ENCODE measurements at regions not wholly inside any gene's neighbourhood (a gene's known extent, or its start where the extent isn't known, plus 50 kb on each side); places are given as distances from the start of the nearest gene placed in this dataset.

- H3K4me1 Mint-ChIP-seq (ENCODE audit: low read depth) = no peaks in the 10 kb centered on the region
Observed at GRCh38 chr10:25661632-25662031, 272.4 kb upstream of the MYO3A start.

GRCh38 chr10:25666276-25666675, 267.8 kb upstream of the MYO3A start:
- no peaks in the 10 kb centered on the region for H3K4me1 Mint-ChIP-seq (ENCODE audit: low read depth)
- no peak for DNase-seq
- peaks cover 2% of the 10 kb centered on the region for H3K27me3 Mint-ChIP-seq (ENCODE audit: low read depth)
- no peaks in the 10 kb centered on the region for H3K36me3 Mint-ChIP-seq (ENCODE audit: insufficient read depth)
- no peak overlapping the region for H3K4me3 Mint-ChIP-seq
- no peaks in the 10 kb centered on the region for H3K9me3 Mint-ChIP-seq
- ATAC-seq = no peak

More at GRCh38 chr10:25661632-25662031, 272.4 kb upstream of the MYO3A start:
- no peak for ATAC-seq
- Mint-ChIP-seq H3K27me3 (ENCODE audit: low read depth) (peaks cover 1% of the 10 kb centered on the region), H3K4me3 (no peak overlapping the region), H3K36me3 (ENCODE audit: insufficient read depth) (no peaks in the 10 kb centered on the region), H3K9me3 (peaks cover 3% of the 10 kb centered on the region)
- no peak for DNase-seq

- no peaks in the 10 kb centered on the region for H3K4me1 Mint-ChIP-seq (ENCODE audit: low read depth)
- DNase-seq = no peak
- no peaks in the 10 kb centered on the region for H3K27me3 Mint-ChIP-seq (ENCODE audit: low read depth)
- H3K4me3 Mint-ChIP-seq = no peak overlapping the region
- no peaks in the 10 kb centered on the region for H3K36me3 Mint-ChIP-seq (ENCODE audit: insufficient read depth)
- peaks cover 4% of the 10 kb centered on the region for H3K9me3 Mint-ChIP-seq
- no peak for ATAC-seq
Observed at GRCh38 chr10:25675204-25675603, 258.8 kb upstream of the MYO3A start.

GRCh38 chr10:25675615-25676014, 258.4 kb upstream of the MYO3A start:
- Mint-ChIP-seq H3K36me3 (ENCODE audit: insufficient read depth) (no peaks in the 10 kb centered on the region), H3K9me3 (peaks cover 4% of the 10 kb centered on the region), H3K27me3 (ENCODE audit: low read depth) (no peaks in the 10 kb centered on the region), H3K4me1 (ENCODE audit: low read depth) (no peaks in the 10 kb centered on the region), H3K4me3 (no peak overlapping the region)
- DNase-seq = no peak
- no peak for ATAC-seq

GRCh38 chr10:25678220-25678619, 255.8 kb upstream of the MYO3A start:
- Mint-ChIP-seq H3K9me3 (peaks cover 4% of the 10 kb centered on the region), H3K27me3 (ENCODE audit: low read depth) (no peaks in the 10 kb centered on the region), H3K4me1 (ENCODE audit: low read depth) (no peaks in the 10 kb centered on the region), H3K4me3 (no peak overlapping the region), H3K36me3 (ENCODE audit: insufficient read depth) (no peaks in the 10 kb centered on the region)
- no peak for DNase-seq
- ATAC-seq = no peak

- no peak for ATAC-seq
- H3K4me3 Mint-ChIP-seq = no peak overlapping the region
- no peaks in the 10 kb centered on the region for H3K27me3 Mint-ChIP-seq (ENCODE audit: low read depth)
- DNase-seq = no peak
- no peaks in the 10 kb centered on the region for H3K4me1 Mint-ChIP-seq (ENCODE audit: low read depth)
- no peaks in the 10 kb centered on the region for H3K36me3 Mint-ChIP-seq (ENCODE audit: insufficient read depth)
- peaks cover 4% of the 10 kb centered on the region for H3K9me3 Mint-ChIP-seq
Observed at GRCh38 chr10:25678666-25679065, 255.4 kb upstream of the MYO3A start.

- no peaks in the 10 kb centered on the region for H3K27me3 Mint-ChIP-seq (ENCODE audit: low read depth)
- H3K36me3 Mint-ChIP-seq (ENCODE audit: insufficient read depth) = no peaks in the 10 kb centered on the region
- no peaks in the 10 kb centered on the region for H3K9me3 Mint-ChIP-seq
- no peak for DNase-seq
- H3K4me1 Mint-ChIP-seq (ENCODE audit: low read depth) = no peaks in the 10 kb centered on the region
- no peak overlapping the region for H3K4me3 Mint-ChIP-seq
- no peak for ATAC-seq
Observed at GRCh38 chr10:25682203-25682851, 251.7 kb upstream of the MYO3A start.

- ATAC-seq = no peak
- Mint-ChIP-seq H3K36me3 (ENCODE audit: insufficient read depth) (no peaks in the 10 kb centered on the region), H3K27me3 (ENCODE audit: low read depth) (no peaks in the 10 kb centered on the region), H3K4me1 (ENCODE audit: low read depth) (no peaks in the 10 kb centered on the region), H3K4me3 (no peak overlapping the region), H3K9me3 (no peaks in the 10 kb centered on the region)
- no peak for DNase-seq
Observed at GRCh38 chr10:25683344-25683743, 250.7 kb upstream of the MYO3A start.

- Mint-ChIP-seq H3K27me3 (ENCODE audit: low read depth) (no peaks in the 10 kb centered on the region), H3K4me1 (ENCODE audit: low read depth) (no peaks in the 10 kb centered on the region), H3K9me3 (no peaks in the 10 kb centered on the region), H3K4me3 (no peak overlapping the region), H3K36me3 (ENCODE audit: insufficient read depth) (no peaks in the 10 kb centered on the region)
- DNase-seq (no peak), ATAC-seq (no peak)
Observed at GRCh38 chr10:25687521-25687920, 246.5 kb upstream of the MYO3A start.

- H3K4me1 Mint-ChIP-seq (ENCODE audit: low read depth) = no peaks in the 10 kb centered on the region
- no peak for ATAC-seq
- no peak for DNase-seq
- H3K36me3 Mint-ChIP-seq (ENCODE audit: insufficient read depth) = no peaks in the 10 kb centered on the region
- H3K9me3 Mint-ChIP-seq = no peaks in the 10 kb centered on the region
- no peak overlapping the region for H3K4me3 Mint-ChIP-seq
- no peaks in the 10 kb centered on the region for H3K27me3 Mint-ChIP-seq (ENCODE audit: low read depth)
Observed at GRCh38 chr10:25689346-25690100, 244.5 kb upstream of the MYO3A start.

GRCh38 chr10:25692761-25693160, 241.3 kb upstream of the MYO3A start:
- ATAC-seq = no peak
- H3K4me3 Mint-ChIP-seq = no peak overlapping the region
- DNase-seq = no peak

GRCh38 chr10:25694206-25694933, 239.7 kb upstream of the MYO3A start:
- Mint-ChIP-seq H3K4me3 (no peak overlapping the region), H3K27me3 (ENCODE audit: low read depth) (peaks cover 3% of the 10 kb centered on the region), H3K9me3 (no peaks in the 10 kb centered on the region), H3K36me3 (ENCODE audit: insufficient read depth) (no peaks in the 10 kb centered on the region), H3K4me1 (ENCODE audit: low read depth) (peaks cover 2% of the 10 kb centered on the region)
- DNase-seq = no peak
- no peak for ATAC-seq

More at GRCh38 chr10:25692761-25693160, 241.3 kb upstream of the MYO3A start:
- Mint-ChIP-seq H3K36me3 (ENCODE audit: insufficient read depth) (no peaks in the 10 kb centered on the region), H3K4me1 (ENCODE audit: low read depth) (peaks cover 2% of the 10 kb centered on the region), H3K9me3 (no peaks in the 10 kb centered on the region), H3K27me3 (ENCODE audit: low read depth) (no peaks in the 10 kb centered on the region)

GRCh38 chr10:25694971-25695370, 239.1 kb upstream of the MYO3A start:
- Mint-ChIP-seq H3K36me3 (ENCODE audit: insufficient read depth) (no peaks in the 10 kb centered on the region), H3K4me1 (ENCODE audit: low read depth) (peaks cover 2% of the 10 kb centered on the region), H3K9me3 (no peaks in the 10 kb centered on the region), H3K27me3 (ENCODE audit: low read depth) (peaks cover 3% of the 10 kb centered on the region), H3K4me3 (no peak overlapping the region)
- DNase-seq = no peak
- ATAC-seq = no peak

- DNase-seq (no peak), ATAC-seq (no peak)
- Mint-ChIP-seq H3K27me3 (ENCODE audit: low read depth) (peaks cover 3% of the 10 kb centered on the region), H3K9me3 (no peaks in the 10 kb centered on the region), H3K4me1 (ENCODE audit: low read depth) (peaks cover 2% of the 10 kb centered on the region), H3K4me3 (no peak overlapping the region), H3K36me3 (ENCODE audit: insufficient read depth) (no peaks in the 10 kb centered on the region)
Observed at GRCh38 chr10:25695586-25695985, 238.4 kb upstream of the MYO3A start.
